RWPE1 (cell line): ENCODE measurements at regions not wholly inside any gene's neighbourhood (a gene's known extent, or its start where the extent isn't known, plus 50 kb on each side); places are given as distances from the start of the nearest gene placed in this dataset.

Experiments used
- CTCF ChIA-PET: fragments of 350-600 bp; sonication (Branson Sonifier 250); formaldehyde crosslinking; extraction: SDS; loops from one replicate; lab custom pipeline; 2021; lab: Yijun Ruan, JAX
- POLR2A ChIA-PET: fragments of 400-600 bp; formaldehyde crosslinking; extraction: SDS; loops from one replicate; lab custom pipeline; 2020; ENCODE audit warnings: antibody characterized with exemption; ENCODE audit not compliant: low non-redundant PET; lab: Yijun Ruan, JAX
- DNase-seq: peaks from one replicate; pipeline ENCODE4 v3.0.0; 2012; ENCODE audit warnings: low spot score
- H3K27ac ChIP-seq: fragments of 450-650 bp; 2 replicates; pipeline ENCODE4 v1.5.1; 2017
- CTCF ChIP-seq: fragments of 450-650 bp; conservative IDR thresholded peaks from 2 replicates; pipeline ENCODE4 v1.5.1; 2017; ENCODE audit warnings: low read depth, mild to moderate bottlenecking

DNA sequence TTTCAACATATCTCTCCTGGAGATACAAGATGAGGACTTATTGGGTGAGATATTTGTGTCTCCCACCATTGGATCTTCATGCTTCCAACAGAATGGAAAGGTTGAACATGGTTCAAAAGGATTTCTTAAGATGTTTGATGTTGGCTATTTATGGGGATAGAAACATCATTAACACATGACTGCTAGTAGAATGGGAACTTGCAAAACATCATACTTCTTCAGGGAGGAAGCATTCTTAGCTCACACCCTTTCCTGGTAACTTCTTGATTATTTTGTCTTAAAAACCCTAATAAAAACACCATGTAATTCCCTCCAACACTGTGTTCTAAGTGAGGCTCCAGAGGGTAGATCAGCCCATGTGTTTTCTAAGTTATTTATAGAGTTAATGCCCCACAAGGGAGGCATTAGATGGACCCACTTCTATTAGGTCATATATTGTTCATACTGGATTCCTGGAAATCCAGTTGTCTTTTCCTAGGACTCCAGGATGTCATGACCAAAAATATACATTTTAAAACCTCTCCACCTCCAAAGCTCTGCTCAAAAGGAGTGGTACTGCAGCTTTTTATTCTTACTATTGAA is 95.8 kb downstream of the FOXD1 start:
- ChIA-PET POLR2A (no interaction called here), CTCF (no interaction called here)
- no peak for TF ChIP-seq CTCF
- H3K27ac ChIP-seq = no peak overlapping the region
- DNase-seq = no peak

DNA sequence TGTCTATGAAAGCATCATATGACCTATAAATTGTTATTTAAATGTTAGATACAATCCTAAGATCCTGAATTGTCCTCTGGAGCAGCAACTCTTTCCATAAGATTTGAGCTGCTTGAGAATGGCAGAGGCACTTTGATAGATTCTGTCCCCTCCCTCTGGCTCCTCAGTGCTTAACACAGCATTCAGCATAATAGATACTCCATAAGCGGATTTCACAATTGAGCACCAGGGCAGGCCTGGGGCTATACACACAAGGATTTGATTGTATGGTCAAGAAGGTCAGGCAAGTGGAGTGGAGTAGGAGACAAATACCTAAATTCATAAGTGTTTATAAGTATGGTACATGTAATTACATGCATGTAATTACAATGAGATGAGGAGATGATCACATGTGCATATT is 96.3 kb downstream of the FOXD1 start:
- no peak for TF ChIP-seq CTCF
- ChIA-PET CTCF (no interaction called here), POLR2A (no interaction called here)

DNA sequence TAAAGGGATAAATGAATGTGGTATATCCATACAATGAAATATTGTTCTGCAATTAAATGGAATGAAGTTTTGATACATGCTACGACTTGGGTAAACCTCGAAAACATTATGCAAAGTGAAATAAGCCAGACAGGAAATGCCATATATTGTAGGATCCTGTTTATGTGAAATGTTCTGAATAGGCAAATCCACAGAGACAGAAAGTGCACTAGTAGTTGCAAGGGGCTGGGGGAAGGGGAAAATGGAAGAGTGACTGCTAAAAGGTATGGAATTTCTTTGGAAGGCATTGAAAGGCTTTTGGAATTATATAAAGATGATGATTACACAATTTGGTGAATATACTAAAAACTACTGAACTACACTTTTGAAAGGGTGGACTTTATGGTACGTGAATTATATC is 97.0 kb downstream of the FOXD1 start:
- ChIA-PET POLR2A (no interaction called here), CTCF (no interaction called here)
- no peak for TF ChIP-seq CTCF
- H3K27ac ChIP-seq = no peak overlapping the region
- DNase-seq = no peak

More for the DNA sequence above, 96.3 kb downstream of the FOXD1 start:
- no peak for DNase-seq
- no peak overlapping the region for H3K27ac ChIP-seq

GRCh38 chr5:73346878-73347408 is 101.6 kb downstream of the FOXD1 start:
- DNase-seq = no peak
- ChIA-PET POLR2A (no interaction called here), CTCF (interaction anchor here (0.8 to 0.9 kb wide), 2 partner anchors 11 to 18 kb away, joined by 3 read pairs; no protein-coding TSS in a partner anchor)
- TF ChIP-seq CTCF = no peak
- no peak overlapping the region for H3K27ac ChIP-seq

DNA sequence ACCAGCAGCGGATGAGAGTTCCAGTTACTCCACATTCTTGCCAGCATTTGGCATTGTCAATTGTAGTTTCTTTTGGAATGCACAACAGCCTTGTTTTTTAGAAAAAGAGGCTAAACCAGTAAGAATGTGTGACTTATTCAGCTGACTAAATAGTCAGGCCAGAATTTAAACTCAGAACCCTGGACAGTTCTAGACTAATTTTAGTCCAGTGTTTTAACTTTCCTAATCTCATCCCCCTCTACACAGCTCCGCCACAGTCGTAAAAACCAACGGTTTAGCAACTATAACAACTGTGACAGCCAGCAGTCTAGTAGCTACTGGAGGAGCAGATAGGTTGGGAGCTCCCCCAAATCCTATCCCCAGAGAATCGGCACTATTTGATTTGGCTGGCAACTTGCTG is 103.7 kb downstream of the FOXD1 start:
- H3K27ac ChIP-seq = no peak overlapping the region
- DNase-seq = no peak
- ChIA-PET CTCF (interaction anchor here (1.2 kb wide), 1 partner anchor 129 kb away, joined by 5 read pairs; no protein-coding TSS in a partner anchor), POLR2A (no interaction called here)
- no peak for TF ChIP-seq CTCF

DNA sequence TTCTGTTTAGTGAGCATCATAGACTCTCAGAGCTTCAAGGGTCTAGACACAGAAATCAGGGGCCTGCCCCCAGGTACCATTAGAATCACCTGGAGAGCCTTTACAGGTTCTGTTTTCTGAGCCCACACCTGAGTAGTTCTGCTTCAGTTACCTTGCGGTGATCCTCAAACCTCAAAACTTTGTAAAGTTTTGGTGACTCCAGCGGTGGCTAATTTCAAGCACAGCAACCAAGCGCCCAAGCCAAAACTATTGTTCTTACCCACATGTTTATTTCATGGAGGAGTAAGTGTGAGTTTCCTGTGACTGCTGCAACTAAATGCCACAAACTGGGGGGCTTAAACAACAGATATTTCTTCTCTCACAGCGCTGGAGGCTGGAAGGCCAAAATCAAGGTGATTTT is 108.9 kb downstream of the FOXD1 start:
- H3K27ac ChIP-seq = no peak overlapping the region
- ChIA-PET POLR2A (no interaction called here), CTCF (no interaction called here)

More for the DNA sequence above, 108.9 kb downstream of the FOXD1 start:
- no peak for DNase-seq
- no peak for TF ChIP-seq CTCF
